OCI-LY3 (cell line): ENCODE measurements at regions not wholly inside any gene's neighbourhood (a gene's known extent, or its start where the extent isn't known, plus 50 kb on each side); places are given as distances from the start of the nearest gene placed in this dataset.
"Not testable (repeated sequence)": the region's sequence is repeated elsewhere in the genome, so short reads cannot be mapped to it uniquely, and the experiment has no call there.

Experiments used
- H2AFZ ChIP-seq: fragments of 200-600, 300-600 bp; shearing (Covaris generic); 2 replicates; pipeline ENCODE4 v1.6.0; 2014; ENCODE audit warnings: antibody characterized with exemption, low read depth, low read length
- H3K27ac ChIP-seq: fragments of 200-600, 300-600 bp; sonication (generic); 2 replicates; pipeline ENCODE4 v1.5.1; 2014; ENCODE audit warnings: mild to moderate bottlenecking, low read length, moderate library complexity, mixed read lengths
- H3K27me3 ChIP-seq: fragments of 200-600, 300-600 bp; sonication (generic); 2 replicates; pipeline ENCODE4 v1.6.1; 2014; ENCODE audit warnings: low read depth, low read length, mixed read lengths
- H3K36me3 ChIP-seq: fragments of 200-600, 300-600 bp; sonication (generic); replicated peaks from 2 replicates; pipeline ENCODE3; 2014; ENCODE audit warnings: low read depth, low read length, mixed read lengths
- H3K4me1 ChIP-seq: fragments of 300-600, 200-600 bp; sonication (generic); 2 replicates; pipeline ENCODE4 v1.6.1; 2014; ENCODE audit warnings: low read length, mixed read lengths
- H3K4me2 ChIP-seq: fragments of 200-600, 300-600 bp; sonication (generic); 2 replicates; pipeline ENCODE4 v1.6.1; 2014; ENCODE audit warnings: low read length, mixed read lengths
- H3K4me3 ChIP-seq: fragments of 300-600, 200-600 bp; sonication (generic); 2 replicates; pipeline ENCODE4 v1.5.1; 2014; ENCODE audit warnings: antibody characterized with exemption, mild to moderate bottlenecking, low read length, moderate library complexity
- H3K79me2 ChIP-seq: fragments of 300-600, 200-600 bp; shearing (Covaris generic); 2 replicates; pipeline ENCODE4 v1.6.1; 2014; ENCODE audit warnings: mild to moderate bottlenecking, low read length, mixed read lengths
- H3K9ac ChIP-seq: fragments of 300-600, 200-600 bp; shearing (Covaris generic); 2 replicates; pipeline ENCODE4 v1.6.0; 2014; ENCODE audit warnings: mild to moderate bottlenecking, low read length, moderate library complexity
- H3K9me3 ChIP-seq: fragments of 200-600, 300-600 bp; shearing (Covaris generic); 2 replicates; pipeline ENCODE4 v1.6.1; 2014; ENCODE audit warnings: low read length, mixed read lengths; ENCODE audit not compliant: insufficient read depth
- H4K20me1 ChIP-seq: fragments of 200-600, 300-600 bp; sonication (generic); 2 replicates; pipeline ENCODE4 v1.6.1; 2016; ENCODE audit warnings: low read length, mixed read lengths; ENCODE audit not compliant: insufficient read depth
- CTCF ChIP-seq: fragments of 200-600, 300-600 bp; sonication (generic); IDR thresholded peaks from 2 replicates; pipeline ENCODE4 v1.5.1; 2014; ENCODE audit warnings: antibody characterized with exemption, low read length, low read depth
- EZH2phosphoT487 ChIP-seq: fragments of 200-600 bp; shearing (Covaris generic); IDR thresholded peaks from 2 replicates; pipeline ENCODE4 v1.6.1; 2018; ENCODE audit warnings: antibody characterized with exemption, mixed run types, low read depth

GRCh38 chr4:121583396-121583795 lies 113.4 kb downstream of the ANXA5 start:
- no peaks in the 10 kb centered on the region for H3K4me1 ChIP-seq
- H3K27me3 ChIP-seq = peaks cover 60% of the 10 kb centered on the region
- H3K27ac ChIP-seq = no peak overlapping the region
- TF ChIP-seq EZH2phosphoT487 = no peak
- TF ChIP-seq CTCF = no peak
- H3K4me3 ChIP-seq = no peak overlapping the region
- H2AFZ ChIP-seq = no peak overlapping the region
- no peaks in the 10 kb centered on the region for H3K36me3 ChIP-seq
- no peaks in the 10 kb centered on the region for H3K9me3 ChIP-seq
- H3K4me2 ChIP-seq = no peak overlapping the region
- H3K9ac ChIP-seq = no peak overlapping the region
- no peaks in the 10 kb centered on the region for H4K20me1 ChIP-seq
- no peaks in the 10 kb centered on the region for H3K79me2 ChIP-seq

GRCh38 chr4:121582296-121582695 lies 114.5 kb downstream of the ANXA5 start:
- no peak overlapping the region for H3K4me2 ChIP-seq
- H3K4me1 ChIP-seq = no peaks in the 10 kb centered on the region
- H2AFZ ChIP-seq = no peak overlapping the region
- H3K9ac ChIP-seq = no peak overlapping the region
- no peak overlapping the region for H3K4me3 ChIP-seq
- TF ChIP-seq EZH2phosphoT487 (no peak), CTCF (no peak)
- peaks cover 54% of the 10 kb centered on the region for H3K27me3 ChIP-seq
- H4K20me1 ChIP-seq = no peaks in the 10 kb centered on the region
- H3K27ac ChIP-seq = no peak overlapping the region
- H3K79me2 ChIP-seq = no peaks in the 10 kb centered on the region
- H3K36me3 ChIP-seq = no peaks in the 10 kb centered on the region
- no peaks in the 10 kb centered on the region for H3K9me3 ChIP-seq

- 0 out of 2 replicates have a peak, but pooled peaks cover 13% of the 10 kb centered on the region for H3K27me3 ChIP-seq
- H3K9ac ChIP-seq, H3K27ac ChIP-seq, H3K9me3 ChIP-seq, H3K4me2 ChIP-seq, H3K4me1 ChIP-seq, H2AFZ ChIP-seq, H3K36me3 ChIP-seq, H4K20me1 ChIP-seq, H3K79me2 ChIP-seq, H3K4me3 ChIP-seq: not testable (repeated sequence)
Observed at GRCh38 chr4:121575392-121575791, 121.4 kb downstream of the ANXA5 start.

GRCh38 chr4:121574618-121575017 lies 122.2 kb downstream of the ANXA5 start:
- H3K9me3 ChIP-seq = no peaks in the 10 kb centered on the region
- no peak overlapping the region for H3K4me3 ChIP-seq
- H3K9ac ChIP-seq = no peak overlapping the region
- no peaks in the 10 kb centered on the region for H3K36me3 ChIP-seq
- TF ChIP-seq EZH2phosphoT487 = no peak
- TF ChIP-seq CTCF = no peak
- H3K27me3 ChIP-seq = 0 out of 2 replicates have a peak, but pooled peaks cover 11% of the 10 kb centered on the region
- no peak overlapping the region for H3K4me2 ChIP-seq
- H3K4me1 ChIP-seq = no peaks in the 10 kb centered on the region
- H3K27ac ChIP-seq = no peak overlapping the region
- no peaks in the 10 kb centered on the region for H4K20me1 ChIP-seq
- H2AFZ ChIP-seq = no peak overlapping the region
- no peaks in the 10 kb centered on the region for H3K79me2 ChIP-seq

- TF ChIP-seq EZH2phosphoT487 (no peak), CTCF (no peak)
- Histone ChIP-seq H3K27me3 (0 out of 2 replicates have a peak, but pooled peaks cover 4% of the 10 kb centered on the region), H3K27ac (no peak overlapping the region), H2AFZ (no peak overlapping the region), H4K20me1 (no peaks in the 10 kb centered on the region), H3K4me1 (no peaks in the 10 kb centered on the region), H3K9ac (no peak overlapping the region), H3K9me3 (no peaks in the 10 kb centered on the region), H3K4me2 (no peak overlapping the region), H3K4me3 (no peak overlapping the region), H3K79me2 (no peaks in the 10 kb centered on the region), H3K36me3 (no peaks in the 10 kb centered on the region)
Observed at GRCh38 chr4:121567748-121568147, 129.0 kb downstream of the ANXA5 start.
